HG03139 (cell line): ENCODE measurements at regions not wholly inside any gene's neighbourhood (a gene's known extent, or its start where the extent isn't known, plus 50 kb on each side); places are given as distances from the start of the nearest gene placed in this dataset.

Experiments
- ATAC-seq: cut with Tn5 transposase; IDR thresholded peaks from one replicate; pipeline ENCODE4 v1.9.1; 2021; ENCODE audit not compliant: unreplicated experiment

DNA sequence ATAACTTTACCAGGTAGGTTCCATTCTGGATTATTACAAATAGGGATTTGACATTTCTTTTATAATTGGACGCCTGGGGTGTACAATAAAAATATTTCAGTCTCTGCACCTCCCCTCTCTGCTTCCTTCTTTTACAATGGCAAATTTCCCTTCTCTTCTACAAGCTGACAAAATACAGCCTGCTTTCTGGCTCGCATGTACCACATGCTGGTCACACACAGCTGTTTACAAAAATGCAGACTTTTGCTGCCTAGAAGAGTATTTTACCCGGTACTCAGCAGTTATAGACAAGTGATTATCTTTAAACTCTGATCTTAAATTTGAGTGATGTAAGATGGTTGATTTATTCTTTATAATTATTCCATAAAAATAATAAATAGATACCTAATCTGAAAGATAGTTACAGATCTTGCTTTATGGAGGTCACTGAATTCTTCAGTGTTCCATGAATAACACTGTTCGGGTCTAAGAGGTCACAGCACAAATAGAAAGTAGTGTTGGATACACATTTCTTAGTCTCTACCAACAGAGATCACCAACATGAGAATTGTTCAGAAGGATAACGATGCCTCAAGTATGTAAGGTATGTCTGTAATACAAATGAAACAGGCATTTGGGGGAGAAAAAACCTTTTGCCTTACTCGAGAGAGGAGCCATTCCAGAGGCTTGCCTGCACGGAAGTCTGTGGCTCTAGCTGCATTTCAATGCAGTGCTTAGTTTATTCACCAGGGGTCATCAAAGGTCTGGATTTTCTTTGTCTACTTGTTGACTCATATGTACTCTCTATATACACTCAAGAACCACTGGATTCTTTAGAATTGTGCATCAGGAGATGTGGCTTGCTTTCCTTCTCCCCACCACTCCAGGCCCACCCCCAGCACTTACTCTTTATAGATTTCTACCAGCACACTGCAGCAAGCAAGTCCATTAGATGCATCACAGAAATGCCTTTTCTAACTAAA, 206.6 kb upstream of the RFX3 start:
- ATAC-seq: peak; percentile 94

- ATAC-seq: no peak
These were observed 204.7 kb upstream of the RFX3 start for GRCh38 chr9:3730511-3730922.

DNA sequence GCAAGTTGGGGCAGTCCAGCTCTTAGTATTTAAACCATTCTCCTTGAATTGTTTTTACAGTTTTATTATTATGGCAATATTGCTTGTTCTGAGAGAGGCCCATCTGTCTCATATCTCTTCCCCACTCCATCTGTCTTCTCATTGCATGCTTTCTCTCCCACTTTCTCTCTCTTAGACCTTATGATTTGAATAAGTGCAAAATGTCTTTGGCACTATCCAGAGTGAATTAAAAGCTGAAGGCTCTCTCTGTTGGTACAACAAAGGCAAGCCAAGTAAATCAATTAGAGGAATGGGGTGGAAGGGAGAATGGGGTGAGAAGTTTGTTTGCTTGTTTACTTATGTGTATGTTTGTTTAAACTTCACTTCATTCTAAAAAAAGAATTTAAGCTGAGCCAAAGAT, 195.3 kb upstream of the RFX3 start:
- no peak for ATAC-seq

- ATAC-seq: no peak
These were observed 193.5 kb upstream of the RFX3 start for GRCh38 chr9:3719286-3719685.

DNA sequence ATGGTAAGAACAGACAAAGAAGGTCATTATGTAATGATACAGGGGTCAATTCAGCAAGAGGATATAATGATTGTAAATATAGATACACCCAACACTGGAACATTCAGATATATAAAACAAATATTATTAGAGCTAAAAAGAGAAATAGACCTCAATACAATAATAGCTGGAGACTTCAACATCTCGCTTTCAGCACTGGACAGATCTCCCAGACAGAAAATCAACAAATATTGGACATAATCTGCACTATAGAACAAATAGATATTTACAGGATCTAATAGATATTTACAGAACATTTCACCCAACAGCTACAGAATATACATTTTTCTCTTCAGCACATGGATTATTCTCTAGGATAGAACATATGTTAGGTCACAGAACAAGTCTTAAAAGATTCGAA, 190.6 kb upstream of the RFX3 start:
- no peak for ATAC-seq

DNA sequence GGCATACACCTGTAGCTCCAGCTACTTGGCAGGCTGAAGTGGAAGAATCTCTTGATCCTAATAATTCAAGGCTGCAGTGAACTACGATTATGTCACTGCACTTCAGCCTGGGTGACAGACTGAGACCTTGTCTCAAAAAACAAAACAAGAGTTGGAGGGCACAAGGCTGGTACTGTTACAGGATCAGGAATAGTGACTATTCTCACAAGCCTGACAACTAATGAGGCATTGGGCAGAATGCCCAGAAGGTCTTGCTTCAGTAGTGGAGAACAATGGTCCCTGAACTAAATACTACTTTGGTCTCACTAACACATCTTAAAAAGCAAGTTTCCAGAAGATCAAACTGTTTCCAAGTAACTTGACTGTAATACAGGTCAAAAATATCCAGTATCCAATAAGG, 182.9 kb upstream of the RFX3 start:
- no peak for ATAC-seq

DNA sequence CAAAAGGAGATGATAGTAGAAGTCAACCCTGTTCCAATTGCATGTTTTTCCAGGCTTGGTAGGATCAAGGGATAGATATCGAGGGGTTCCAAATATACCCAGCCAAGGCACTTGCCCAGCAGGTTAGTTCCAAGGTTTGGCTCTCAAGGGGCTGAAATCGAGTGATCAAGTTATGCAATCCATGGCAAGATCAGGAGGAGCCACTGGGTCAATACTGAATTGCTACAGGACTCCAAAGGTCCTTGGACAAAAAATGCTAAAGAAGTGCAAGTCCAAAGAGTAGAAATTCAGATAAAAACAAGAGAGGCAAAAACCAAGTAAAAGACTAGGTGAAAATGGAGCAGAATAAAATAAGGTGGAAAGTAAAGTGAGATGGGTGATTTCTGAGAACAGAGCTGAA, 179.1 kb upstream of the RFX3 start:
- no peak for ATAC-seq

GRCh38 chr9:3700772-3701171, 175.0 kb upstream of the RFX3 start:
- ATAC-seq: no peak

- no peak for ATAC-seq
These were observed 174.1 kb upstream of the RFX3 start for GRCh38 chr9:3699883-3700282.

GRCh38 chr9:3698531-3698930, 172.7 kb upstream of the RFX3 start:
- ATAC-seq: no peak

GRCh38 chr9:3698076-3698475, 172.3 kb upstream of the RFX3 start:
- ATAC-seq: no peak

GRCh38 chr9:3696368-3696767, 170.6 kb upstream of the RFX3 start:
- no peak for ATAC-seq

DNA sequence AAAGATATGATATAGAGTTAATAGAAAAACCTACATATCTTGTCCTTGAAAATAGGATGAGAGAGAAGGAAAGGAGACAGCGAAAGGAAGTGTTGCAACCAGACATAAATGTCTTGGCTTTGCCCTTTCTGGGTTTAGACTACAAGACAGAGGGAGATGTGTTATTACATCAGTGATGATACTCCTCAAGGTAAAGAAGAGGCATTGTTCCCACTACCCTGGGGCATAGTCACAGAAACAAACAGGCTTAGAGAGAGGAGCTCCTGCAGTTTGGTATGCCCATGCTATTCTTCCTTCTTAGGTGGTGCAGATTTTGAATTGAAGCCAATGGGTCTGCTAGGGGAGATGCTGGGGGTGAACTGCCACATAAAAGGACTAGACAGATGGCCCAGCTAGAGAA, 166.8 kb upstream of the RFX3 start:
- no peak for ATAC-seq

GRCh38 chr9:3689555-3689954, 163.8 kb upstream of the RFX3 start:
- no peak for ATAC-seq

- ATAC-seq: no peak
These were observed 161.3 kb upstream of the RFX3 start for GRCh38 chr9:3687145-3687544.

- ATAC-seq: no peak
These were observed 156.4 kb upstream of the RFX3 start for GRCh38 chr9:3682186-3682585.

GRCh38 chr9:3677541-3677940, 151.7 kb upstream of the RFX3 start:
- ATAC-seq: no peak

DNA sequence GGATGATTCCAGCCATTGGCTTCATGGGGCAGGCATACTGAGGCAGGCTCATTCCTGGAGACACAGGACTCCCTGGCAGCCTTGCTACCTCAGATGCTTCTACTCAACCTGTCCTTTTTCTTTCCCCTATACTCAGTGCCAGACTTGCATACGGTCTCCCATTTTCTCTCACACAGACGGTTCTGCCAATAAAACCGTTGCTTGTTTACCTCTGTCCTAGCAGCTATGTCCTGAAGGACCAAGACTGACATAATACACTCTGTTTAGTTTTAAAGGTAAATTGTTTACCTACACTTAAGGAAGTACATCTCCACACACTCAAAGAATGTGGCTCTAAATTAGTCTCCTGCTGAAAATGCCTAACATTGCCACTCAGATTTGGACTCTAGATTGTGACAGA, 151.0 kb upstream of the RFX3 start:
- no peak for ATAC-seq

DNA sequence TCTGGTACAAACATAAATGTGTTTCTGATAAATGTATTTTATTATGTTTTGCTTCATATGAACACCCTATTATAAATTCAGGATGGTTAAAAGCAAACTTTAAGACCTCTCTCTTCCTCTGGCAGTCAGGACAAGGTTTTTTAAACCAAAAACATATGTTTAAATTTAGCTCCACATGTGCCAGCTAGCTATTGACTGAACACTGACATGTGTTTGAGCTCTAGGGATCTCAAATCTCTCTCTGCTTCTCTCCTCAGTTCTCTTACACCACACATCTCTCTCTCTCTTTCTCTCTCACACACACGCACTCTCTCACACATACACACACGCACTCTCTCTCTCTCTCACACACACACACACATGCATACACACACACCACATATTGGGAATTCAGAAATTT, 150.1 kb upstream of the RFX3 start:
- no peak for ATAC-seq

GRCh38 chr9:3674561-3674960, 148.8 kb upstream of the RFX3 start:
- no peak for ATAC-seq

GRCh38 chr9:3672399-3672798, 146.6 kb upstream of the RFX3 start:
- no peak for ATAC-seq

GRCh38 chr9:3664044-3664443, 138.2 kb upstream of the RFX3 start:
- no peak for ATAC-seq

DNA sequence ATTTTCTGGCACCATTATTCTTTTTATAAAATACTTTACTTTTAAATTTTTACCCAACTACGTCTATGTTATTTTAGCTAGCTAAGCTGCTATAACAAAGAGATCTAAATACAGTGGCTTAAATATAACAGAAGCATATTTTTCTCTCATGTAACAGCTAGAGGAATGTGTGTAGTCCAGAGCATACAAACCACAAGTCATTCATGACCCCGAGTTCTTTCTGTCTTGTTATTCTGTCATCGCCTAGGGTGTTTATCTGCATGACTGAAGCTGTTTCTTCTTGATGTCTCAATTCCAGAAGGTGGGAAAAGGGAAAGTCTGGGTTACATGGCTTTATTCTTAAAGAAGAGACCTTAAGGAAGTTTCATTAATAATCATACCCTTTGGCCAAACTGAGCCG, 136.9 kb upstream of the RFX3 start:
- ATAC-seq: no peak
